ENCODE measurements at regions not wholly inside any gene's neighbourhood (a gene's known extent, or its start where the extent isn't known, plus 50 kb on each side); places are given as distances from the start of the nearest gene placed in this dataset.
"Not testable (repeated sequence)": the region's sequence is repeated elsewhere in the genome, so short reads cannot be mapped to it uniquely, and the experiment has no call there.

- TF ChIP-seq CSRNP3 (CRISPR knock-in tag; IDR thresholded peaks at IDR 0.05), result no peak
- no peak for TF ChIP-seq ZNF8 (CRISPR knock-in tag; IDR thresholded peaks at IDR 0.05)
- TF ChIP-seq PPARA (CRISPR knock-in tag; IDR thresholded peaks at IDR 0.05; ENCODE audit: borderline replicate concordance), result no peak
- TF ChIP-seq ESRRG (CRISPR knock-in tag; IDR thresholded peaks at IDR 0.05), result no peak
- no peak for TF ChIP-seq ZFP30 (CRISPR knock-in tag; IDR thresholded peaks at IDR 0.05)
- no peak for TF ChIP-seq ISL1 (CRISPR knock-in tag; IDR thresholded peaks at IDR 0.05)
- no peak for TF ChIP-seq OSR1 (CRISPR knock-in tag; IDR thresholded peaks at IDR 0.05)
- no peak for TF ChIP-seq TOX (CRISPR knock-in tag; IDR thresholded peaks at IDR 0.05; ENCODE audit: borderline replicate concordance)
- TF ChIP-seq TSHZ2 (CRISPR knock-in tag; IDR thresholded peaks at IDR 0.05), result no peak
- TF ChIP-seq ZFP3 (CRISPR knock-in tag; IDR thresholded peaks at IDR 0.05), result no peak
- no peak for TF ChIP-seq TCF4 (CRISPR knock-in tag; IDR thresholded peaks at IDR 0.05; ENCODE audit: borderline replicate concordance)
- TF ChIP-seq ZC3H10 (CRISPR knock-in tag; IDR thresholded peaks at IDR 0.05), result no peak
- no peak for TF ChIP-seq SNAI2 (CRISPR knock-in tag; IDR thresholded peaks at IDR 0.05)
- TF ChIP-seq ZNF565 (CRISPR knock-in tag; conservative IDR thresholded peaks at IDR 0.05; ENCODE audit: low read depth), result no peak
- TF ChIP-seq ARNTL (CRISPR knock-in tag; IDR thresholded peaks at IDR 0.05; ENCODE audit: borderline replicate concordance, low read depth), result no peak
Observed at GRCh38 chr3:68664276-68664675, 268.1 kb downstream of the TAFA4 start (continued).

- ATAC-seq, result no peak
- TF ChIP-seq CREB5 (CRISPR knock-in tag; IDR thresholded peaks at IDR 0.05; ENCODE audit: low read depth) (no peak), ZNF70 (CRISPR knock-in tag; IDR thresholded peaks at IDR 0.05) (no peak), OSR1 (CRISPR knock-in tag; IDR thresholded peaks at IDR 0.05) (no peak), TCF4 (CRISPR knock-in tag; IDR thresholded peaks at IDR 0.05; ENCODE audit: borderline replicate concordance) (no peak), ESRRG (CRISPR knock-in tag; IDR thresholded peaks at IDR 0.05) (no peak), TOX (CRISPR knock-in tag; IDR thresholded peaks at IDR 0.05; ENCODE audit: borderline replicate concordance) (no peak), SNAI2 (CRISPR knock-in tag; IDR thresholded peaks at IDR 0.05) (no peak), GLIS3 (CRISPR knock-in tag; IDR thresholded peaks at IDR 0.05) (no peak), POU6F1 (CRISPR knock-in tag; IDR thresholded peaks at IDR 0.05; ENCODE audit: borderline replicate concordance, low read depth) (no peak), CSRNP3 (CRISPR knock-in tag; IDR thresholded peaks at IDR 0.05) (no peak), BACH2 (CRISPR knock-in tag; IDR thresholded peaks at IDR 0.05; ENCODE audit: borderline replicate concordance) (no peak), PPARA (CRISPR knock-in tag; IDR thresholded peaks at IDR 0.05; ENCODE audit: borderline replicate concordance) (no peak), ZNF565 (CRISPR knock-in tag; conservative IDR thresholded peaks at IDR 0.05; ENCODE audit: low read depth) (no peak), ZFP3 (CRISPR knock-in tag; IDR thresholded peaks at IDR 0.05) (no peak), ZFP30 (CRISPR knock-in tag; IDR thresholded peaks at IDR 0.05) (no peak), CSDC2 (CRISPR knock-in tag; IDR thresholded peaks at IDR 0.05) (no peak)
Observed at GRCh38 chr3:68662176-68662575, 270.2 kb downstream of the TAFA4 start.

GRCh38 chr3:68650657-68651056, 281.7 kb downstream of the TAFA4 start:
- not testable (repeated sequence) for ATAC-seq

All from SK-N-SH treated with all-trans-retinoic acid at 6 μM for 48 hours (cell line).